ENCODE measurements at regions not wholly inside any gene's neighbourhood (a gene's known extent, or its start where the extent isn't known, plus 50 kb on each side); places are given as distances from the start of the nearest gene placed in this dataset.

DNA sequence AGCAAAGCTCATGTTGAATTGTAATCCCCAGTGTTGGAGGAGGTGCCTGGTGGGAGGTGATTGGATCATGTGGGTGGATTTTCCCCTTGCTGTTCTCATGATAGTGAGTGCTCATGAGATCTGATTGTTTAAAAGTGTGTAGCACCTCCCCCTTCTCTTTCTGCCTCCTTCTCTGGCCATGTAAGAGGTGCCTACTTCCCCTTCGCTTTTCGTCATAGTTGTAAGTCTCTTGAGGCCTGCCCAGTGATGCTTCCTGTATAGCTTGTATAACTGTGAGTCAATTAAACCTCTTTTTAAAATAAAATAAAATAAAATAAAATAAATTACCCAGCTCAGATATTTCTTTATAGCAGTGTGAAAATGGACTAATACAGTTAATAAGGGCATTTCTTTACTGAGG lies 1025.7 kb downstream of the PLA2G4A start:
- Histone ChIP-seq H3K9ac (ENCODE audit: low read length) (no peak overlapping the region), H3K4me3 (ENCODE audit: low read length) (no peak overlapping the region), H3K27me3 (ENCODE audit: insufficient read depth, low read depth, low read length) (no peaks in the 10 kb centered on the region), H3K27ac (ENCODE audit: low read length) (no peak overlapping the region), H2AFZ (ENCODE audit: low read depth, low read length) (no peak overlapping the region), H3K9me3 (ENCODE audit: low read length) (no peaks in the 10 kb centered on the region), H3K9me2 (ENCODE audit: insufficient read depth, low read length) (no peaks in the 10 kb centered on the region), H3K79me2 (replicated peaks; ENCODE audit: insufficient read depth, low read length) (no peaks in the 10 kb centered on the region), H4K20me1 (ENCODE audit: insufficient read depth) (no peaks in the 10 kb centered on the region), H3K36me3 (ENCODE audit: insufficient read depth, low read length) (no peaks in the 10 kb centered on the region), H3K4me2 (ENCODE audit: low read length) (no peak overlapping the region), H3F3A (ENCODE audit: insufficient read depth, low read length, poor library complexity, severe bottlenecking) (no peaks in the 10 kb centered on the region)
- TF ChIP-seq TAF1 (IDR thresholded peaks at IDR 0.05; ENCODE audit: low read depth) (no peak), CTCF (IDR thresholded peaks at IDR 0.05; ENCODE audit: poor library complexity, severe bottlenecking) (no peak), SMC3 (conservative IDR thresholded peaks at IDR 0.05; ENCODE audit: poor library complexity) (no peak), EZH2 (IDR thresholded peaks at IDR 0.05; ENCODE audit: borderline replicate concordance, insufficient read depth, low read length, poor library complexity, severe bottlenecking) (no peak), POLR2AphosphoS5 (IDR thresholded peaks at IDR 0.05) (no peak)
- TF ChIP-seq, protein P1, sequence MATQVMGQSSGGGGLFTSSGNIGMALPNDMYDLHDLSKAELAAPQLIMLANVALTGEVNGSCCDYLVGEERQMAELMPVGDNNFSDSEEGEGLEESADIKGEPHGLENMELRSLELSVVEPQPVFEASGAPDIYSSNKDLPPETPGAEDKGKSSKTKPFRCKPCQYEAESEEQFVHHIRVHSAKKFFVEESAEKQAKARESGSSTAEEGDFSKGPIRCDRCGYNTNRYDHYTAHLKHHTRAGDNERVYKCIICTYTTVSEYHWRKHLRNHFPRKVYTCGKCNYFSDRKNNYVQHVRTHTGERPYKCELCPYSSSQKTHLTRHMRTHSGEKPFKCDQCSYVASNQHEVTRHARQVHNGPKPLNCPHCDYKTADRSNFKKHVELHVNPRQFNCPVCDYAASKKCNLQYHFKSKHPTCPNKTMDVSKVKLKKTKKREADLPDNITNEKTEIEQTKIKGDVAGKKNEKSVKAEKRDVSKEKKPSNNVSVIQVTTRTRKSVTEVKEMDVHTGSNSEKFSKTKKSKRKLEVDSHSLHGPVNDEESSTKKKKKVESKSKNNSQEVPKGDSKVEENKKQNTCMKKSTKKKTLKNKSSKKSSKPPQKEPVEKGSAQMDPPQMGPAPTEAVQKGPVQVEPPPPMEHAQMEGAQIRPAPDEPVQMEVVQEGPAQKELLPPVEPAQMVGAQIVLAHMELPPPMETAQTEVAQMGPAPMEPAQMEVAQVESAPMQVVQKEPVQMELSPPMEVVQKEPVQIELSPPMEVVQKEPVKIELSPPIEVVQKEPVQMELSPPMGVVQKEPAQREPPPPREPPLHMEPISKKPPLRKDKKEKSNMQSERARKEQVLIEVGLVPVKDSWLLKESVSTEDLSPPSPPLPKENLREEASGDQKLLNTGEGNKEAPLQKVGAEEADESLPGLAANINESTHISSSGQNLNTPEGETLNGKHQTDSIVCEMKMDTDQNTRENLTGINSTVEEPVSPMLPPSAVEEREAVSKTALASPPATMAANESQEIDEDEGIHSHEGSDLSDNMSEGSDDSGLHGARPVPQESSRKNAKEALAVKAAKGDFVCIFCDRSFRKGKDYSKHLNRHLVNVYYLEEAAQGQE (IDR thresholded peaks at IDR 0.05; ENCODE audit: borderline replicate concordance) = no peak

DNA sequence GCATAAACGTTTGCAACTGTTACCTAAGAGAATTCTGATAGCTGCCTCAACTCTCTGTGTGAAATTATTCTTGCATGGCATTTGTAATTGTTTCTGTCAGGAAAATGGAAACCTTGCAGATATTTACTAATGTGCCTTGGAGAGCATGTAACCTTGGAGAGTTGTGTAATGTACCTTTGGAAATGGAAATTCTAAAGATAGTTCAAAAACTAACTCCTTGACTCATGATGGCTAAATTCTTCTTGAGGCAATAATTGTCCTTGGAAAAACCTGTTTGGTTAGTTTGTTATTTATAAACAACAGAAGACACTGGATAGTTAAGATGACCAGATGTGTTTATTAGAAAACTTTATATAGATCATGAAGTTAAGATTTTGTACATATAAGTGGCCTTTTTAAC lies 1033.8 kb downstream of the PLA2G4A start:
- no peak overlapping the region for H3K4me2 ChIP-seq (ENCODE audit: low read length)
- H3F3A ChIP-seq (ENCODE audit: insufficient read depth, low read length, poor library complexity, severe bottlenecking) = no peaks in the 10 kb centered on the region
- H3K27me3 ChIP-seq (ENCODE audit: insufficient read depth, low read depth, low read length) = no peaks in the 10 kb centered on the region
- no peak overlapping the region for H3K27ac ChIP-seq (ENCODE audit: low read length)
- H2AFZ ChIP-seq (ENCODE audit: low read depth, low read length) = no peak overlapping the region
- no peaks in the 10 kb centered on the region for H3K79me2 ChIP-seq (replicated peaks; ENCODE audit: insufficient read depth, low read length)
- H3K9me2 ChIP-seq (ENCODE audit: insufficient read depth, low read length) = no peaks in the 10 kb centered on the region
- H3K9ac ChIP-seq (ENCODE audit: low read length) = no peak overlapping the region
- TF ChIP-seq TAF1 (IDR thresholded peaks at IDR 0.05; ENCODE audit: low read depth) (no peak), POLR2AphosphoS5 (IDR thresholded peaks at IDR 0.05) (no peak), RAD21 (conservative IDR thresholded peaks at IDR 0.05) (no peak), MXI1 (conservative IDR thresholded peaks at IDR 0.05; ENCODE audit: poor library complexity, severe bottlenecking) (no peak), CTCF (IDR thresholded peaks at IDR 0.05; ENCODE audit: poor library complexity, severe bottlenecking) (no peak), SMC3 (conservative IDR thresholded peaks at IDR 0.05; ENCODE audit: poor library complexity) (no peak)
- no peaks in the 10 kb centered on the region for H3K36me3 ChIP-seq (ENCODE audit: insufficient read depth, low read length)
- H3K4me3 ChIP-seq (ENCODE audit: low read length) = no peak overlapping the region
- H3K9me3 ChIP-seq (ENCODE audit: low read length) = no peaks in the 10 kb centered on the region
- H4K20me1 ChIP-seq (ENCODE audit: insufficient read depth) = no peaks in the 10 kb centered on the region
